ENCODE measurements at regions not wholly inside any gene's neighbourhood (a gene's known extent, or its start where the extent isn't known, plus 50 kb on each side); places are given as distances from the start of the nearest gene placed in this dataset.
"Not testable (repeated sequence)": the region's sequence is repeated elsewhere in the genome, so short reads cannot be mapped to it uniquely, and the experiment has no call there.

GRCh38 chr2:111474198-111474705, 353.5 kb downstream of the BCL2L11 start:
- not testable (repeated sequence) for DNase-seq (ENCODE audit: low read depth in 2 of 2)

DNA sequence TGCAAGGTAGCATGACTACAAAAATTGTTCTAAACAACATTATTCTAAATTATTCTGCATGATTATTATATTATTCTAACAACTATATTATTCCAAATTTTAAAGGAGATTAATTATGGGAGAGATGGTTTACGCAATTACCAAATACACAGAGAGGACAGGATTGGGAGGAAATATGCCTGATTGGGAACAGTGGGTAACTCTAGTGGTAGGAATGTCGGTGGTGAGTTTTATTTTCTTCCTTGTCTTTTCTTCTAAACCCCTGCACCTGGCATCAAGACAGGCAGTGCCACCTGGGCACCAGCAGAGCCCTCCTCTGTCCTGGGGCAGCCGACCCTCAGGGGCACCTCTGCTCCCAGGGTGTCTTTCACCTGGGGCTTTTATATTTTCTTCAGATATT, 357.6 kb downstream of the BCL2L11 start:
- not testable (repeated sequence) for DNase-seq (ENCODE audit: low read depth in 2 of 2)

GRCh38 chr2:111478871-111479318, 358.2 kb downstream of the BCL2L11 start:
- DNase-seq (ENCODE audit: low read depth in 2 of 2): not testable (repeated sequence)

- DNase-seq (ENCODE audit: low read depth in 2 of 2): not testable (repeated sequence)
Observed at GRCh38 chr2:111480016-111480625, 359.4 kb downstream of the BCL2L11 start.

GRCh38 chr2:111480633-111481032, 359.9 kb downstream of the BCL2L11 start:
- not testable (repeated sequence) for DNase-seq (ENCODE audit: low read depth in 2 of 2)

DNA sequence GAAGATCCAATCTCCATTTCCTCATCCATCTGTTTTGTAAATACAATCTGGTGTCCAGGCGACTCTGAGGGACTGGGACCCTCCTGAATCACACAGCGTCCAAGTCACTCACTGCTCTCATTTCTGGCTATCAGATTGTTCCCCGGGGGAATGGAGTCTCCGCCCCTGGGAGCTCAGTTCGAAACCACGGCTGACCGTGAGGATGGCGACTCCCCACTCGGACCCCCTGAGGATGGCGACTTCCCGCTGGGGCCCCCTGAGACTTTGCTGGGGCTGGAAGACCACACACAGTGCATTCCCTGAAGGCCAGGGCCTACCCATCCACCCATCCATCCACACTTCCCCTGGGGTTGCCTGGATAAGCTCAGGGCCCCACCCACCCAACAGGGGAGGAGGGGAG, 360.5 kb downstream of the BCL2L11 start:
- not testable (repeated sequence) for DNase-seq (ENCODE audit: low read depth in 2 of 2)

GRCh38 chr2:111482987-111483679, 362.4 kb downstream of the BCL2L11 start:
- not testable (repeated sequence) for DNase-seq (ENCODE audit: low read depth in 2 of 2)

DNA sequence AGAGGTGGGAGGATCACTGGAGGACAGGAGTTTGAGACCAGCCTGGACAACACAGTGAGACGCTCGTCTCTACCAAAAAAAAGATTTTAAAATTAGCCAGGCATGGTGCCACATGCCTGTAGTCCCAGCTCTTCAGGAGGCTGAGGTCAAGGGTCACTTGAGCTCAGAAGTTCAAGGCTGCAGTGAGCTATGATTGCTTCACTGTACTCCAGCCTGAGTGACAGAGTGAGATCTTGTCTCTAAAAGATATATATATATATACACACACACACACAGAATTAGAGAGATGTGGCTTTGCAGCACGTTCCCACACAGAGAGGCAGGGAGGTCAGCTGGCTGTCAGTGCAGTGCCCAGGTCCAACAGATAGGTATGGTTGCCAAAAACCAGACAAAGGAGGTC, 363.4 kb downstream of the BCL2L11 start:
- not testable (repeated sequence) for DNase-seq (ENCODE audit: low read depth in 2 of 2)

DNA sequence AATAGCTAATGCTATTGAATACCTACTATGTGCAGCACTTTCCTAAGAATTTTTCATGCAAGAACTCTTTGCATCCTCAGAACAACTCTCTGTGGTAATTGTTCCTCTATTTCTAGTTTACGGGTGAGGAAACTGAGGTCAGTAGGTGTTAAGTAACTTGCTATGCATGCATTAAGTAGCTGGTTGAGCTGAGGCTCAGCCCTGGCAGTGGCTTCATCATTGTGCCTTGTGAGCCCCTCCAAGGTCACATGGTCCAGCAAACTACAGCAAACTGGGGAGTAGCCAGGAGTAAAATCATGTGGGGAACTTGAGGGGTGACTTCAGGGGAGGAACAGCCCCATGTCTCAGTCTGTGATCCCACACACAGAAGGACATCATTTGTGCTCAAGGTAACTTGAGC, 365.2 kb downstream of the BCL2L11 start:
- DNase-seq (ENCODE audit: low read depth in 2 of 2): not testable (repeated sequence)

DNA sequence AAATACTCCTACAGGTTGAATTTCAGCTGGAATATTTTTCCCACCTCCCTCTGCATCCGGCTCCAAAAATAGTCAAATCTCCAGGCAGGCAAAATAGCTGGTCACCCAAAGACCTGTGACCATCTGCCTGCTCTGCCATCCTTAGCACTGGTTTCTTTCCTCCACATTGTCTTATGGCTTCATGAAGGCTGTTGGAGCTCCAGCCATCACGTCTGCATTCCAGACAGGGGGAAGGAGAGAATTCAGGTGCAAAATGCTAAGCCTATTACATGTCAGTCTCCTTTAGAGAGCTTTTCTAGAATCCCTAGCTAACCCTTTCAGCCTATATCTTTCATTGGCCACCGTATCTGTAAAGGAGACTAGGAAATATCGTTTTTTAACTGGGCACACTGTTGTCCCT, 367.7 kb downstream of the BCL2L11 start:
- DNase-seq (ENCODE audit: low read depth in 2 of 2): not testable (repeated sequence)

- not testable (repeated sequence) for DNase-seq (ENCODE audit: low read depth in 2 of 2)
Observed at GRCh38 chr2:111489460-111489859, 368.7 kb downstream of the BCL2L11 start.

- not testable (repeated sequence) for DNase-seq (ENCODE audit: low read depth in 2 of 2)
Observed at GRCh38 chr2:111491181-111491580, 370.5 kb downstream of the BCL2L11 start.

GRCh38 chr2:111491614-111492013, 370.9 kb downstream of the BCL2L11 start:
- not testable (repeated sequence) for DNase-seq (ENCODE audit: low read depth in 2 of 2)

DNA sequence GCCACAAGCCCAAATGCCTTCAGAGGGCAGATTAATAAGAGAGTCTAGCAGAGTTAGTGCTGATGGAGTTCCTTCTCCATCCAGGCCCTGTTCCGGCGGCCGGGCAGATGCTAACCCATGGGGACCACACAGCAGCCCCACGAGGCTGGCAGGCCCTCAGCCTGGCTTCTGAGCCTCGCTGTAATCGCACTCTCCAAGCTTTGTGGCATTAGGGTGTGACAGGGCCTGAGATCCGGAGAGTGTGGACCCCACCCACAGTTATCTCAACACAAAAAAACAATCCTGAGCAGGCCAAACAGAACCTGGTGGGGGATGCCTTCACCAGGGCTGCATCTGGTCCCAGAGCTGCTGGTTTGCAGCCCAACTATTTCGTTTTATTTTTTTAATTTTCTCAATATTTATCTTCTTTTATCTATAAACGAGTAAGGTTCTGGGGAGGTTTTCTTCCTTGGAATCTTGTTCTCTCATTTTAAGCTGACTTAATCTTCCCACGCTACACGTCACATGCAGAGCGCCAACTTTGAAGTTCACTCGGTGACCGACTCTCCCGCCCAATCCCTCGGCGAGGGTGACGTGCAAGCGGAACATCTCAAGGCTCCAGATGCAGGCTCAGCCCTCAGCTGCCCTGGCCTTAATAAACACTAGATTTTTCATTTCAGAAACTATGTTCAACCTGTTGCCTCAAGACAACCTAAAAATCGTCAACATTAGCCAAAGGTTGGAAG, 372.4 kb downstream of the BCL2L11 start:
- not testable (repeated sequence) for DNase-seq (ENCODE audit: low read depth in 2 of 2)

GRCh38 chr2:111493720-111494078, 373.0 kb downstream of the BCL2L11 start:
- not testable (repeated sequence) for DNase-seq (ENCODE audit: low read depth in 2 of 2)

DNA sequence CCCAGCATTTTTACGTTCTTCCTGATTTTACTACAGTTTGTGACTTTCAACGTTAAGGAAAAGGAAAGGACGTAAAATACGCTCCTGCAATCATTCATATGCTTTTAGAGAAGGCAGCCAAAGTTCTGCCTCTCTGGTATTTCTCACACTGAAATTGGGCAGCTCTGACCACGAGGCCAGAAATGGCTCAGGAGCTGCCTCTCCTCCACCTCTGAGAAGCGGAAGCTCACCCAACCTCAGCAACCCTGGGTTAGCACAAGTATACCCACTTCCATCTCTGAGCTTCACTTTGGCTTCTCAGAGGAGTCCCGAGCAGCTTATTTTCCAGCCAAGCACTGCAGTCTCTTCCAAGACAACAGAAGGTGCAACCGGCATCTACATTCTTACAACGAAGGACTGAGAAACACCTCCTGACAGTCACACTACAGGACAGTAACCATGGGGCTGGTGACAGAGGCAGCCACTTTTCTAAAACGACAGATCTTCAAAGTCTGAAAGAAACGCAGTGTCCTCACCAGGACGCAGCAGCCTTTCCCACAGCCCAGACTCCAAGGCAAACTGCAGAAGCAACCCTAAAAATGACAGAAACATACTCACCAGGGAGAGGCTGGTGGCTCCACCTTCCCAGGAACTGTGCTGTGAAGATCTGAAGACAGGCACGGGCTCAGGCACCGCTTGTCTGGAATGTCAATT, 373.7 kb downstream of the BCL2L11 start:
- not testable (repeated sequence) for DNase-seq (ENCODE audit: low read depth in 2 of 2)

GRCh38 chr2:111494981-111495315, 374.2 kb downstream of the BCL2L11 start:
- DNase-seq (ENCODE audit: low read depth in 2 of 2): not testable (repeated sequence)

DNA sequence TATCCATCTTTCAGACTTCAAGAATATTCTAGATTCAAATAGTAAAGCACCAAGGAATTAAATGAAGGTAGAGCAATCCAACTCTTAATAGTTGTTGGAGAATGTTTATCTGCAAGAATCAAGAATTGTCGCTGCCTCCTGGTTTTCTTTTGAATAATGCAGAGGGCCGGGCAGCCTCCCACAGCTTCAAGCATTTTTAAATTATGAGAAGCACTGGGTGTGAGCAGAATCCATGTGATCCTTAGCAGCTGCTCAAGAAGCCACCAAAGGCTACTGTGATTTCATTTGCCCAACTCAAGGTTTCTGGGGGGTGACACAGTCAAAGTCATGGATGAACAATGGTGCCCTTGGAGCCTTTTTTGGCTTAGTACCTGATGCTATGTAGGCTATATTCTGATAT, 374.9 kb downstream of the BCL2L11 start:
- not testable (repeated sequence) for DNase-seq (ENCODE audit: low read depth in 2 of 2)

DNA sequence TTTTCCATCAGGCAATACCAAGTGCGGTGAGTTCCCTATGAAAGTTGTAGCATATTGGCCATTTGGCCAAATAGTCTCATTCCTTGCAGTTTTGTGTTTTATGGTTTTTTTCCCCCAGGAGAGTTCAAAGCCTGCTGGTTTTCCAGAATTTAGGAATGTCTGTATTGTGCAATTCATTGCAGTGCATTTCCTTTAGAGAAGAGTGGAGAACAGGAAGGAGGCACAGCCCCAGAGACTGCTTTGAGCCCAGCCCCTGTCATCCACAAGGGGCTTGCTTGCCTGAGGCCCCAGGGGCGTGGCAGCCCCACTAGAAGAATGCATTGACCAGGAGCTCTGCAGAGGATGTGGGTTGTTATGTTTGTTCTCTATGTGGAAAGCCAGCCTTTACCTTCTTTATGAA, 375.5 kb downstream of the BCL2L11 start:
- not testable (repeated sequence) for DNase-seq (ENCODE audit: low read depth in 2 of 2)

GRCh38 chr2:111496860-111497259, 376.1 kb downstream of the BCL2L11 start:
- DNase-seq (ENCODE audit: low read depth in 2 of 2): not testable (repeated sequence)

DNA sequence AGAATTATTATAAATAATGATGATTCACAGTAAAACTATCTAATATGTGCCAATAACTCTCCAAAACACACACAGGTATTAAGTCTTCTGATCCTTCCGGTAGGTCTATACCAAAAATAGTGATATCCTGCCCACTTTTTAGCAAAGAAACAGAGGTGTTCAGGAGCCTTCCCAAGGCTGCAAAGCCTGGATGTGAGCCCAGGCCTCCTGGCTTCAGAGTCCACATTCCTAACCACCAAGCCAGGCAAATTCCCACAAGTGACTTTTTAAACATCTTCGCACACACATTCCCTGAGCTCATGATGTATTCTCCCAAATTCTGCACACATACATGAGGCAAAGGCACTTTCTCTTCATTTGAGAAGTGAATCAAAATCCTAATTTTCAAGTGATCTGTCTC, 376.6 kb downstream of the BCL2L11 start:
- DNase-seq (ENCODE audit: low read depth in 2 of 2): not testable (repeated sequence)

GRCh38 chr2:111500536-111501062, 379.9 kb downstream of the BCL2L11 start:
- not testable (repeated sequence) for DNase-seq (ENCODE audit: low read depth in 2 of 2)

Measured in stimulated activated CD4-positive, alpha-beta T cell treated with anti-CD3 and anti-CD28 coated beads, Interleukin-1b, Interleukin-23, amount 100 ng/mL, for 1 hour (primary cell).